ENCODE measurements at regions not wholly inside any gene's neighbourhood (a gene's known extent, or its start where the extent isn't known, plus 50 kb on each side); places are given as distances from the start of the nearest gene placed in this dataset.

DNA sequence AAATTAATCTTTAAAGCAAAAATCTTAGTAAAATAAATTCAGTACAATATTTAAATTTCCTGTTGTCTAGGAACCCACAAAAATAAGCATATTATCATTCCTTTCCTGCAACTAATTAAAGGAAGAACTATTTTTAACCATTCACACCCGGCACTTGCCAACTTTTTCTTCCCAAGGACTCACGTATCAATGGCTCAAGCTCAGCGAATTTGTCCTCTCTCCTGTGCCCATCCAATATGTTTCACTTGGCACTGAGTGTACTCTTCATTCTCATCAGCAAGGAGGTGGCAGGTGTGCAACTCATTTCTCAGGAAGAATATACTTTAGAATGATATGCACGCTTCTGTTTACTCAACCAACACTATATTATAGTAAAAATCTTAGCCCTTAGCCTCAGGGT is 419.4 kb downstream of the C6orf118 start:
- H3K27ac Mint-ChIP-seq (ENCODE audit: unreplicated experiment), result no peak overlapping the region
- H3K4me3 Mint-ChIP-seq (ENCODE audit: unreplicated experiment), result no peak overlapping the region
- H3K27me3 Mint-ChIP-seq (ENCODE audit: unreplicated experiment), result no peaks in the 10 kb centered on the region
- no peak for TF ChIP-seq CTCF (IDR thresholded peaks at IDR 0.05)
- H3K4me1 Mint-ChIP-seq (ENCODE audit: unreplicated experiment), result no peaks in the 10 kb centered on the region
- H3K36me3 Mint-ChIP-seq (ENCODE audit: unreplicated experiment), result no peaks in the 10 kb centered on the region
- H3K9me3 Mint-ChIP-seq (ENCODE audit: unreplicated experiment), result peaks cover 41% of the 10 kb centered on the region
- no peak for DNase-seq (ENCODE audit: extremely low spot score, unreplicated experiment)

- DNase-seq (ENCODE audit: extremely low spot score, unreplicated experiment), result no peak
- TF ChIP-seq CTCF (IDR thresholded peaks at IDR 0.05), result no peak
- H3K4me3 Mint-ChIP-seq (ENCODE audit: unreplicated experiment), result no peak overlapping the region
- no peaks in the 10 kb centered on the region for H3K27me3 Mint-ChIP-seq (ENCODE audit: unreplicated experiment)
- H3K27ac Mint-ChIP-seq (ENCODE audit: unreplicated experiment), result no peak overlapping the region
- H3K9me3 Mint-ChIP-seq (ENCODE audit: unreplicated experiment), result peaks cover 31% of the 10 kb centered on the region
- no peaks in the 10 kb centered on the region for H3K36me3 Mint-ChIP-seq (ENCODE audit: unreplicated experiment)
- no peaks in the 10 kb centered on the region for H3K4me1 Mint-ChIP-seq (ENCODE audit: unreplicated experiment)
These were observed 421.7 kb downstream of the C6orf118 start for GRCh38 chr6:164887660-164888059.

- no peak for TF ChIP-seq CTCF (IDR thresholded peaks at IDR 0.05)
- DNase-seq (ENCODE audit: extremely low spot score, unreplicated experiment), result no peak
These were observed 427.2 kb downstream of the C6orf118 start for GRCh38 chr6:164882236-164882635.

GRCh38 chr6:164871783-164872182 is 437.6 kb downstream of the C6orf118 start:
- Mint-ChIP-seq H3K36me3 (ENCODE audit: unreplicated experiment) (no peaks in the 10 kb centered on the region), H3K4me3 (ENCODE audit: unreplicated experiment) (no peak overlapping the region), H3K27ac (ENCODE audit: unreplicated experiment) (no peak overlapping the region), H3K9me3 (ENCODE audit: unreplicated experiment) (peaks cover 44% of the 10 kb centered on the region), H3K4me1 (ENCODE audit: unreplicated experiment) (no peaks in the 10 kb centered on the region), H3K27me3 (ENCODE audit: unreplicated experiment) (no peaks in the 10 kb centered on the region)
- DNase-seq (ENCODE audit: extremely low spot score, unreplicated experiment), result no peak
- no peak for TF ChIP-seq CTCF (IDR thresholded peaks at IDR 0.05)

More at GRCh38 chr6:164882236-164882635, 427.2 kb downstream of the C6orf118 start:
- H3K36me3 Mint-ChIP-seq (ENCODE audit: unreplicated experiment), result no peaks in the 10 kb centered on the region
- no peak overlapping the region for H3K4me3 Mint-ChIP-seq (ENCODE audit: unreplicated experiment)
- no peaks in the 10 kb centered on the region for H3K27me3 Mint-ChIP-seq (ENCODE audit: unreplicated experiment)
- H3K27ac Mint-ChIP-seq (ENCODE audit: unreplicated experiment), result no peak overlapping the region
- H3K9me3 Mint-ChIP-seq (ENCODE audit: unreplicated experiment), result peaks cover 29% of the 10 kb centered on the region
- no peaks in the 10 kb centered on the region for H3K4me1 Mint-ChIP-seq (ENCODE audit: unreplicated experiment)

- Mint-ChIP-seq H3K4me3 (ENCODE audit: unreplicated experiment) (no peak overlapping the region), H3K4me1 (ENCODE audit: unreplicated experiment) (no peaks in the 10 kb centered on the region), H3K9me3 (ENCODE audit: unreplicated experiment) (peaks cover 51% of the 10 kb centered on the region), H3K27ac (ENCODE audit: unreplicated experiment) (no peak overlapping the region), H3K36me3 (ENCODE audit: unreplicated experiment) (no peaks in the 10 kb centered on the region), H3K27me3 (ENCODE audit: unreplicated experiment) (no peaks in the 10 kb centered on the region)
- no peak for DNase-seq (ENCODE audit: extremely low spot score, unreplicated experiment)
- TF ChIP-seq CTCF (IDR thresholded peaks at IDR 0.05), result no peak
These were observed 439.2 kb downstream of the C6orf118 start for GRCh38 chr6:164870164-164870563.
